RWPE2 (cell line): ENCODE measurements at regions not wholly inside any gene's neighbourhood (a gene's known extent, or its start where the extent isn't known, plus 50 kb on each side); places are given as distances from the start of the nearest gene placed in this dataset.
A peak's percentile ranks its signal among the peaks of the same experiment; 100 is the strongest.

Source experiments
- ATAC-seq: fragments of 200-7000 bp; cut with Tn5 transposase; 3 replicates; pipeline ENCODE4 v1.9.1; 2021; ENCODE audit warnings: low read depth
- DNase-seq: peaks from one replicate; pipeline ENCODE4 v3.0.0-alpha.2; 2020; ENCODE audit warnings: low spot score
- H3K27ac ChIP-seq: fragments of 450-650 bp; 2 replicates; pipeline ENCODE4 v1.5.1; 2017; ENCODE audit warnings: mild to moderate bottlenecking; ENCODE audit not compliant: poor library complexity, severe bottlenecking
- H3K27me3 ChIP-seq: fragments of 250-450 bp; sonication (Bioruptor Pico); 2 replicates; pipeline ENCODE4 v1.5.1; 2021; ENCODE audit warnings: mild to moderate bottlenecking, moderate library complexity; ENCODE audit not compliant: insufficient read depth, poor library complexity, severe bottlenecking
- H3K36me3 ChIP-seq: fragments of 250-450 bp; sonication (Bioruptor Pico); 2 replicates; pipeline ENCODE4 v1.5.1; 2020; ENCODE audit warnings: low read depth, mild to moderate bottlenecking, moderate library complexity
- H3K4me1 ChIP-seq: fragments of 250-450 bp; sonication (Bioruptor Pico); 2 replicates; pipeline ENCODE4 v1.5.1; 2021; ENCODE audit warnings: mild to moderate bottlenecking, moderate library complexity; ENCODE audit not compliant: insufficient read depth, poor library complexity, severe bottlenecking
- H3K4me3 ChIP-seq: fragments of 250-450 bp; sonication (Bioruptor Pico); 2 replicates; pipeline ENCODE4 v1.5.1; 2021; ENCODE audit warnings: mild to moderate bottlenecking, moderate library complexity; ENCODE audit not compliant: severe bottlenecking
- H3K9me3 ChIP-seq: fragments of 250-450 bp; sonication (Bioruptor Pico); 2 replicates; pipeline ENCODE4 v1.5.1; 2021; ENCODE audit warnings: mild to moderate bottlenecking, moderate library complexity; ENCODE audit not compliant: severe bottlenecking
- CTCF ChIP-seq: fragments of 450-650 bp; IDR thresholded peaks from one replicate; pipeline ENCODE4 v1.5.1; 2017; ENCODE audit warnings: mild to moderate bottlenecking, moderate library complexity; ENCODE audit not compliant: poor library complexity, severe bottlenecking

GRCh38 chr22:45061332-45061731, 51.5 kb upstream of the PHF21B start:
- no peaks in the 10 kb centered on the region for H3K36me3 ChIP-seq
- H3K9me3 ChIP-seq, result no peaks in the 10 kb centered on the region
- no peaks in the 10 kb centered on the region for H3K27me3 ChIP-seq
- ATAC-seq, result no peak
- H3K27ac ChIP-seq, result no peak overlapping the region
- peaks cover 9% of the 10 kb centered on the region for H3K4me1 ChIP-seq
- no peak overlapping the region for H3K4me3 ChIP-seq
- DNase-seq, result no peak
- TF ChIP-seq CTCF, result no peak

GRCh38 chr22:45064313-45065278, 54.8 kb upstream of the PHF21B start:
- no peaks in the 10 kb centered on the region for H3K27me3 ChIP-seq
- H3K4me1 ChIP-seq, result peaks cover 9% of the 10 kb centered on the region
- H3K4me3 ChIP-seq, result no peak overlapping the region
- ATAC-seq (peak; percentile 67), DNase-seq (no peak)
- no peak for TF ChIP-seq CTCF
- no peaks in the 10 kb centered on the region for H3K36me3 ChIP-seq
- H3K9me3 ChIP-seq, result no peaks in the 10 kb centered on the region
- H3K27ac ChIP-seq, result no peak overlapping the region

- Histone ChIP-seq H3K36me3 (no peaks in the 10 kb centered on the region), H3K27ac (no peak overlapping the region), H3K4me3 (no peak overlapping the region), H3K9me3 (no peaks in the 10 kb centered on the region), H3K27me3 (no peaks in the 10 kb centered on the region), H3K4me1 (peaks cover 15% of the 10 kb centered on the region)
- ATAC-seq, result no peak
- no peak for DNase-seq
- TF ChIP-seq CTCF, result no peak
Measured at GRCh38 chr22:45065726-45066125, 55.9 kb upstream of the PHF21B start.

GRCh38 chr22:45067731-45068130, 57.9 kb upstream of the PHF21B start:
- no peaks in the 10 kb centered on the region for H3K9me3 ChIP-seq
- H3K27ac ChIP-seq, result no peak overlapping the region
- no peak for TF ChIP-seq CTCF
- ATAC-seq (no peak), DNase-seq (no peak)
- no peaks in the 10 kb centered on the region for H3K27me3 ChIP-seq
- no peaks in the 10 kb centered on the region for H3K36me3 ChIP-seq
- peaks cover 23% of the 10 kb centered on the region for H3K4me1 ChIP-seq
- H3K4me3 ChIP-seq, result no peak overlapping the region

- ATAC-seq, result peak; percentile 88
- DNase-seq, result no peak
- Histone ChIP-seq H3K36me3 (no peaks in the 10 kb centered on the region), H3K4me3 (no peak overlapping the region), H3K27ac (no peak overlapping the region), H3K4me1 (peaks cover 21% of the 10 kb centered on the region), H3K27me3 (no peaks in the 10 kb centered on the region), H3K9me3 (no peaks in the 10 kb centered on the region)
- TF ChIP-seq CTCF, result no peak
Measured at GRCh38 chr22:45069925-45070324, 60.1 kb upstream of the PHF21B start.
